Adipocyte (in vitro differentiated cells): ENCODE measurements at regions not wholly inside any gene's neighbourhood (a gene's known extent, or its start where the extent isn't known, plus 50 kb on each side); places are given as distances from the start of the nearest gene placed in this dataset.

Experiments used
- DNase-seq: peaks from one replicate; pipeline ENCODE4 v3.0.0-alpha.2; 2015; ENCODE audit warnings: low read depth
- H3K27me3 ChIP-seq: replicated peaks from 2 replicates; pipeline ENCODE4 v1.7.0; 2013; ENCODE audit warnings: mild to moderate bottlenecking, low read length, moderate library complexity; ENCODE audit not compliant: control insufficient read depth, insufficient read depth
- H3K36me3 ChIP-seq: 2 replicates; pipeline ENCODE4 v1.7.0; 2013; ENCODE audit warnings: low read length, mild to moderate bottlenecking, moderate library complexity; ENCODE audit not compliant: control insufficient read depth, insufficient read depth, severe bottlenecking
- H3K4me1 ChIP-seq: 2 replicates; pipeline ENCODE4 v1.7.0; 2013; ENCODE audit warnings: mild to moderate bottlenecking, low read length, moderate library complexity; ENCODE audit not compliant: control insufficient read depth, insufficient read depth
- H3K4me3 ChIP-seq: 2 replicates; pipeline ENCODE4 v1.7.0; 2013; ENCODE audit warnings: mild to moderate bottlenecking, low read length, moderate library complexity
- H3K9ac ChIP-seq: 2 replicates; pipeline ENCODE4 v1.7.0; 2013; ENCODE audit warnings: mild to moderate bottlenecking, low read length, moderate library complexity
- H3K9me3 ChIP-seq: 2 replicates; pipeline ENCODE4 v1.7.0; 2013; ENCODE audit warnings: mild to moderate bottlenecking, low read length, moderate library complexity; ENCODE audit not compliant: control insufficient read depth

- H3K27me3 ChIP-seq: no peaks in the 10 kb centered on the region
- no peaks in the 10 kb centered on the region for H3K9me3 ChIP-seq
- no peak overlapping the region for H3K9ac ChIP-seq
- H3K4me1 ChIP-seq: no peaks in the 10 kb centered on the region
- no peak for DNase-seq
- no peaks in the 10 kb centered on the region for H3K36me3 ChIP-seq
- no peak overlapping the region for H3K4me3 ChIP-seq
These were observed 369.8 kb upstream of the SOX11 start for GRCh38 chr2:5322396-5322795.

- no peak for DNase-seq
These were observed 366.7 kb upstream of the SOX11 start for GRCh38 chr2:5325523-5325922.

GRCh38 chr2:5328826-5329225 lies 363.4 kb upstream of the SOX11 start:
- H3K9me3 ChIP-seq: no peaks in the 10 kb centered on the region
- DNase-seq: no peak

More at GRCh38 chr2:5325523-5325922, 366.7 kb upstream of the SOX11 start:
- no peaks in the 10 kb centered on the region for H3K4me1 ChIP-seq
- H3K9ac ChIP-seq: no peak overlapping the region
- H3K36me3 ChIP-seq: no peaks in the 10 kb centered on the region
- no peaks in the 10 kb centered on the region for H3K27me3 ChIP-seq
- no peak overlapping the region for H3K4me3 ChIP-seq
- H3K9me3 ChIP-seq: no peaks in the 10 kb centered on the region

GRCh38 chr2:5329763-5330162 lies 362.4 kb upstream of the SOX11 start:
- no peaks in the 10 kb centered on the region for H3K36me3 ChIP-seq
- no peak overlapping the region for H3K9ac ChIP-seq
- no peaks in the 10 kb centered on the region for H3K9me3 ChIP-seq
- no peaks in the 10 kb centered on the region for H3K4me1 ChIP-seq
- DNase-seq: no peak
- H3K27me3 ChIP-seq: no peaks in the 10 kb centered on the region
- H3K4me3 ChIP-seq: no peak overlapping the region

More at GRCh38 chr2:5328826-5329225, 363.4 kb upstream of the SOX11 start:
- no peaks in the 10 kb centered on the region for H3K27me3 ChIP-seq
- H3K9ac ChIP-seq: no peak overlapping the region
- H3K4me3 ChIP-seq: no peak overlapping the region
- no peaks in the 10 kb centered on the region for H3K36me3 ChIP-seq
- no peaks in the 10 kb centered on the region for H3K4me1 ChIP-seq

GRCh38 chr2:5330961-5331360 lies 361.2 kb upstream of the SOX11 start:
- no peak for DNase-seq
- Histone ChIP-seq H3K9me3 (no peaks in the 10 kb centered on the region), H3K4me3 (no peak overlapping the region), H3K9ac (no peak overlapping the region), H3K27me3 (no peaks in the 10 kb centered on the region), H3K36me3 (no peaks in the 10 kb centered on the region), H3K4me1 (no peaks in the 10 kb centered on the region)

GRCh38 chr2:5332925-5333324 lies 359.3 kb upstream of the SOX11 start:
- DNase-seq: no peak
- H3K36me3 ChIP-seq: no peaks in the 10 kb centered on the region
- no peaks in the 10 kb centered on the region for H3K27me3 ChIP-seq
- no peaks in the 10 kb centered on the region for H3K9me3 ChIP-seq
- no peaks in the 10 kb centered on the region for H3K4me1 ChIP-seq
- H3K4me3 ChIP-seq: no peak overlapping the region
- H3K9ac ChIP-seq: no peak overlapping the region

GRCh38 chr2:5339473-5339872 lies 352.7 kb upstream of the SOX11 start:
- no peaks in the 10 kb centered on the region for H3K9me3 ChIP-seq
- no peaks in the 10 kb centered on the region for H3K27me3 ChIP-seq
- H3K36me3 ChIP-seq: no peaks in the 10 kb centered on the region
- H3K4me3 ChIP-seq: no peak overlapping the region
- no peak for DNase-seq
- H3K4me1 ChIP-seq: no peaks in the 10 kb centered on the region
- H3K9ac ChIP-seq: no peak overlapping the region

- Histone ChIP-seq H3K36me3 (no peaks in the 10 kb centered on the region), H3K4me1 (no peaks in the 10 kb centered on the region), H3K9ac (no peak overlapping the region), H3K4me3 (no peak overlapping the region), H3K27me3 (no peaks in the 10 kb centered on the region), H3K9me3 (no peaks in the 10 kb centered on the region)
- no peak for DNase-seq
These were observed 348.3 kb upstream of the SOX11 start for GRCh38 chr2:5343785-5344335.

GRCh38 chr2:5352286-5352685 lies 339.9 kb upstream of the SOX11 start:
- H3K27me3 ChIP-seq: no peaks in the 10 kb centered on the region
- no peaks in the 10 kb centered on the region for H3K9me3 ChIP-seq
- H3K9ac ChIP-seq: no peak overlapping the region
- H3K4me1 ChIP-seq: no peaks in the 10 kb centered on the region
- no peak overlapping the region for H3K4me3 ChIP-seq
- no peaks in the 10 kb centered on the region for H3K36me3 ChIP-seq
- no peak for DNase-seq

- DNase-seq: no peak
- no peaks in the 10 kb centered on the region for H3K4me1 ChIP-seq
- H3K27me3 ChIP-seq: no peaks in the 10 kb centered on the region
- H3K4me3 ChIP-seq: no peak overlapping the region
- no peak overlapping the region for H3K9ac ChIP-seq
- H3K36me3 ChIP-seq: no peaks in the 10 kb centered on the region
- H3K9me3 ChIP-seq: no peaks in the 10 kb centered on the region
These were observed 338.6 kb upstream of the SOX11 start for GRCh38 chr2:5353565-5353964.

GRCh38 chr2:5359397-5359796 lies 332.8 kb upstream of the SOX11 start:
- Histone ChIP-seq H3K9ac (no peak overlapping the region), H3K9me3 (no peaks in the 10 kb centered on the region), H3K4me3 (no peak overlapping the region)

GRCh38 chr2:5360081-5360480 lies 332.1 kb upstream of the SOX11 start:
- DNase-seq: no peak
- H3K4me3 ChIP-seq: no peak overlapping the region
- H3K9ac ChIP-seq: no peak overlapping the region
- no peaks in the 10 kb centered on the region for H3K4me1 ChIP-seq
- no peaks in the 10 kb centered on the region for H3K36me3 ChIP-seq
- H3K9me3 ChIP-seq: no peaks in the 10 kb centered on the region
- no peaks in the 10 kb centered on the region for H3K27me3 ChIP-seq

More at GRCh38 chr2:5359397-5359796, 332.8 kb upstream of the SOX11 start:
- Histone ChIP-seq H3K27me3 (no peaks in the 10 kb centered on the region), H3K4me1 (no peaks in the 10 kb centered on the region), H3K36me3 (no peaks in the 10 kb centered on the region)
- DNase-seq: no peak
